ENCODE measurements at regions not wholly inside any gene's neighbourhood (a gene's known extent, or its start where the extent isn't known, plus 50 kb on each side); places are given as distances from the start of the nearest gene placed in this dataset.
"Not testable (repeated sequence)": the region's sequence is repeated elsewhere in the genome, so short reads cannot be mapped to it uniquely, and the experiment has no call there.

- Mint-ChIP-seq H3K9me3 (peaks cover 13 to 16% of the 10 kb centered on the region in 2 donors), H3K27ac (no peak overlapping the region), H3K36me3 (peaks cover 0 to 7% of the 10 kb centered on the region in 2 donors)
- ATAC-seq (no peak), DNase-seq (ENCODE audit: low spot score in 2 of 2) (no peak)
These were observed 618.7 kb downstream of the KCNJ18 start for GRCh38 chr17:22310717-22311686.

- not testable (repeated sequence) for H3K27ac Mint-ChIP-seq; ATAC-seq; DNase-seq (ENCODE audit: low spot score in 2 of 2)
- peaks cover 18 to 23% of the 10 kb centered on the region in 2 donors for H3K9me3 Mint-ChIP-seq
- H3K36me3 Mint-ChIP-seq, result peaks cover 9 to 17% of the 10 kb centered on the region in 2 donors
These were observed 628.7 kb downstream of the KCNJ18 start for GRCh38 chr17:22321001-22321400.

GRCh38 chr17:22322893-22323550 is 630.7 kb downstream of the KCNJ18 start:
- Mint-ChIP-seq H3K36me3 (peaks cover 9 to 17% of the 10 kb centered on the region in 2 donors), H3K9me3 (peaks cover 18 to 19% of the 10 kb centered on the region in 2 donors)
- DNase-seq (ENCODE audit: low spot score in 2 of 2); H3K27ac Mint-ChIP-seq; ATAC-seq: not testable (repeated sequence)

- Mint-ChIP-seq H3K27ac (no peak overlapping the region), H3K9me3 (peaks cover 0 to 4% of the 10 kb centered on the region in 2 donors), H3K36me3 (peaks cover 0 to 9% of the 10 kb centered on the region in 2 donors)
- ATAC-seq (no peak), DNase-seq (ENCODE audit: low spot score in 2 of 2) (no peak)
These were observed 645.1 kb downstream of the KCNJ18 start for GRCh38 chr17:22337467-22337866.

- DNase-seq (ENCODE audit: low spot score in 2 of 2); H3K36me3 Mint-ChIP-seq; ATAC-seq; H3K27ac Mint-ChIP-seq: not testable (repeated sequence)
- peaks cover 8 to 16% of the 10 kb centered on the region in 2 donors for H3K9me3 Mint-ChIP-seq
These were observed 664.3 kb downstream of the KCNJ18 start for GRCh38 chr17:22356603-22357002.

- DNase-seq (ENCODE audit: low spot score in 2 of 2); H3K27ac Mint-ChIP-seq; ATAC-seq: not testable (repeated sequence)
- H3K9me3 Mint-ChIP-seq, result peaks cover 14 to 27% of the 10 kb centered on the region in 2 donors
- H3K36me3 Mint-ChIP-seq, result peaks cover 8 to 19% of the 10 kb centered on the region in 2 donors
These were observed 678.7 kb downstream of the KCNJ18 start for GRCh38 chr17:22370988-22371387.

GRCh38 chr17:22373911-22374310 is 681.6 kb downstream of the KCNJ18 start:
- Mint-ChIP-seq H3K36me3 (peaks cover 8 to 19% of the 10 kb centered on the region in 2 donors), H3K9me3 (peaks cover 11 to 27% of the 10 kb centered on the region in 2 donors), H3K27ac (no peak overlapping the region)
- DNase-seq (ENCODE audit: low spot score in 2 of 2) (no peak), ATAC-seq (no peak)

- ATAC-seq (no peak), DNase-seq (ENCODE audit: low spot score in 2 of 2) (no peak)
- Mint-ChIP-seq H3K9me3 (peaks cover 10 to 27% of the 10 kb centered on the region in 2 donors), H3K36me3 (peaks cover 8 to 19% of the 10 kb centered on the region in 2 donors), H3K27ac (no peak overlapping the region)
These were observed 682.4 kb downstream of the KCNJ18 start for GRCh38 chr17:22374741-22375140.

- not testable (repeated sequence) for DNase-seq (ENCODE audit: low spot score in 2 of 2); H3K27ac Mint-ChIP-seq; ATAC-seq
- H3K36me3 Mint-ChIP-seq, result peaks cover 2 to 14% of the 10 kb centered on the region in 2 donors
- H3K9me3 Mint-ChIP-seq, result peaks cover 5 to 12% of the 10 kb centered on the region in 2 donors
These were observed 684.4 kb downstream of the KCNJ18 start for GRCh38 chr17:22376747-22377146.

- not testable (repeated sequence) for H3K27ac Mint-ChIP-seq
These were observed 686.4 kb downstream of the KCNJ18 start for GRCh38 chr17:22378748-22379147.

GRCh38 chr17:22381589-22381988 is 689.3 kb downstream of the KCNJ18 start:
- H3K36me3 Mint-ChIP-seq; DNase-seq (ENCODE audit: low spot score in 2 of 2); H3K9me3 Mint-ChIP-seq; ATAC-seq; H3K27ac Mint-ChIP-seq: not testable (repeated sequence)

More at GRCh38 chr17:22378748-22379147, 686.4 kb downstream of the KCNJ18 start:
- not testable (repeated sequence) for H3K9me3 Mint-ChIP-seq; ATAC-seq; H3K36me3 Mint-ChIP-seq; DNase-seq (ENCODE audit: low spot score in 2 of 2)

GRCh38 chr17:22383772-22384460 is 691.6 kb downstream of the KCNJ18 start:
- not testable (repeated sequence) for ATAC-seq; H3K9me3 Mint-ChIP-seq; H3K36me3 Mint-ChIP-seq; DNase-seq (ENCODE audit: low spot score in 2 of 2); H3K27ac Mint-ChIP-seq

GRCh38 chr17:22384461-22384800 is 692.1 kb downstream of the KCNJ18 start:
- not testable (repeated sequence) for ATAC-seq; H3K9me3 Mint-ChIP-seq; H3K27ac Mint-ChIP-seq; DNase-seq (ENCODE audit: low spot score in 2 of 2); H3K36me3 Mint-ChIP-seq

GRCh38 chr17:22398446-22398845 is 706.1 kb downstream of the KCNJ18 start:
- not testable (repeated sequence) for H3K36me3 Mint-ChIP-seq; H3K9me3 Mint-ChIP-seq; H3K27ac Mint-ChIP-seq; ATAC-seq; DNase-seq (ENCODE audit: low spot score in 2 of 2)

GRCh38 chr17:22399037-22399436 is 706.7 kb downstream of the KCNJ18 start:
- ATAC-seq; H3K27ac Mint-ChIP-seq; H3K36me3 Mint-ChIP-seq; H3K9me3 Mint-ChIP-seq; DNase-seq (ENCODE audit: low spot score in 2 of 2): not testable (repeated sequence)

GRCh38 chr17:22405080-22405479 is 712.8 kb downstream of the KCNJ18 start:
- DNase-seq (ENCODE audit: low spot score in 2 of 2); ATAC-seq; H3K27ac Mint-ChIP-seq; H3K9me3 Mint-ChIP-seq; H3K36me3 Mint-ChIP-seq: not testable (repeated sequence)
